ENCODE measurements at regions not wholly inside any gene's neighbourhood (a gene's known extent, or its start where the extent isn't known, plus 50 kb on each side); places are given as distances from the start of the nearest gene placed in this dataset.

DNA sequence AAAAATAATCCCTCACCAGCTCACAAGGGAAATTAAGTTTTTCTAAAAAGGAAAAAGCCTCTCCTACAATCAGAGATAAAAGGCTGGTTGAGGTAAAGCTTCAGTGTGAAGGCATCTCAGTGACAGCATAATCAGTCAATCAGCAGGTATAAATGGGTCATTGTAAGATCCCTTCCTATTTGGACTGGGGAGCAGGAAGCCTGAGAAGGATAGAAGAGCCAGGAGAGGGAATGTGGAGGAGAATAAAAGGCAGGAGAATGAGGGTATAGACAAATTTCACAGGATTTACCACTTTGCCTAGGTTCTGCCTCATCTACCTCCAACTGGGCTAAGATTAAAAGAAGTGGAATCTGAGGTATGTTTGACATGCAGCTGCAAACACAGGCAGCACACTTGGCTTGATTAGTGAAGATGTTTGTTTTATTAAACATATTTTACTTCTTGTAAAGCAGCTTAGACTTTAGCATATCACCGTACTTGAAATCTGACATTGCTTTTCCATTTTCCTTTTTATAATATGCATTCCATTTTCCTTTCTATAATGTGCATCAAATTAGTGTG lies 479.1 kb upstream of the USP15 start:
- no peak for DNase-seq (ENCODE audit: low spot score)

DNA sequence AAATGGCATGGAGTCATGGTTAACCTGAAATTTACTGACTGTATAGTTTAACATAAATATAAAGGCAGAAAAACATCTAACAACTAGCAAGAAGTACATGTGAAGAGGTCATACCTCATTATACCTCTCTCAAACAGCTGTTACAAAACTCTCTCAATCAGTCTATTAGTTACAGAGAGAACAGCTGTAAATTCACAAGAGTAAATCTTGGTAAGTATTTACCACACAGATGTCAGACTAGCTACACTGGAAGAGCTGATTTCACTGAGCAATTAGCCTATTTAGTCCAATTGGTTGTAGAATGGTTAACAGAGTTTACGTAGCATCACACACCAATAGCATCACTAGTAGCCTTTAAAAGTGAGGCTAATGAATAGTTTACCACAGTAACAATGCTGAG lies 463.4 kb upstream of the USP15 start:
- DNase-seq (ENCODE audit: low spot score) = no peak

DNA sequence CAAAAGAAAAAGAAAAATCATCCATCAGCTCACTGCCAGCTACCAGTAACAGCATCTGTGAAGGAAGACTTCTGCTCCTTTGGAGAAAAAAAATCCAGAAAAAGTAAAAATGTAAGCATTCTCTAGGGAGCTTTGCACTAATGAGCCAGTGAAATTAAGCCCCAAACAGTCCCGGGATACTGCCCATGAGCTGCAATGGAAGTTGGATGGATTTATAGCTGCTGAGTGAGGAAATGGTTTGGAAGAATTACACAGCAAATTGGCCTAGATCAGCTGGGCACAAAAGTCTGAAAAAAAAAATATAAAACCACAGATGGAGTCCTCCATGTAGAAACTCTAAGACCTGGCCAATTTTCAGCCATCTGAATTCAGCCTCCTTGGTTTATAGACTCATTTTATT lies 462.9 kb upstream of the USP15 start:
- no peak for DNase-seq (ENCODE audit: low spot score)

DNA sequence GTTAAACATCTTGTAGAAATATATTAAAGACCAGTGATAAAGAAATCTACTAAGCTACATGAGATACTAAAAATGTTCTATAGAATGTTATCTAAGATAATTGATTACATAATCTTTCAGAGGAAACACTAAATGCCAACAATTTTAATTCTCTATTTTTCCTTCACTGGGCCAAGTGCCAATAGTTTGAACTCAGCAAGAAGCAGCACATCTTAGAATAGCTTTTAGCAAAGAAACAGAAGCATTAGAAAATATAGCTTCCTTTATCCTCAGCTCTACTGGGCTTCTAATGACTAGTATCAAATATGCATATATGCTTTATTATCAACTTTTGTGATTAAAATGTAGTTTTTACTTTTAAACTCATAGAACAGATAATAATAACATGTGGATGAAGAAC lies 461.4 kb upstream of the USP15 start:
- no peak for DNase-seq (ENCODE audit: low spot score)

DNA sequence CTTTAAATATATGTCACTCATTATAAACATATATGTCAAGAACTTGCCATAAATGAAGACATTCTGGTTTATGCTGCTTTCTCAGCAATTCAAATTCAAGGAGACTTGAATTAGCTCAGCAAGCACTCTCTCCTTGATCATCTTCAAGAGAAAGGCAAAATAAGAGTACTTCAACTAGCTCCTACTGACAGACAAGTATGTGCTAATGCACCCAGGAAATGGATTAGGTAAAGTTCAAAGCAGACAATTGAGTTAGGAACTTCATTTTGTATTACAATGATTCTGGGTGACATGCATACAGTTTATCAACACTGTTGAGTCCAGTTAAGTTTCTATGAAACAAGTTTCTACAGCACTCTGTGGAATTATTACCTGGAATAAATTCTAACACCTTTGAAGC lies 455.9 kb upstream of the USP15 start:
- DNase-seq (ENCODE audit: low spot score) = peak; percentile 7

DNA sequence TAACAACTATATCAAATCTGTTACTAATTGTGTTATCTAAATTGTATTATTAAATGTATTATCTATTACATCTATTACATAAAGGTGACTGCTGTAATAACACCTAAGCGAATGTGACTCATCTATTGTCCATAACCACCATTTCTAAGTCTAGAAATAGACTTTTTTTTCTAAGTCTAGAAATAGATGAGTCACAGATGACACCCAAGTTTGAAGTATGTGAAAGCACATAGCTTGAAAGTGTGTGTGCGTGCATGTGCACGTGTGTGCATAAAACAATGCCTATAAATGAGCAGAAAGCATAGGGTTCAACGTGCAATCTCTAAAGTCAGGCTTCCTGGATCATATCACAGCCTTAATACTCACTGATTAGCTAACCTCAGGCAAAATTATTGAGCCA lies 451.3 kb upstream of the USP15 start:
- no peak for DNase-seq (ENCODE audit: low spot score)

DNA sequence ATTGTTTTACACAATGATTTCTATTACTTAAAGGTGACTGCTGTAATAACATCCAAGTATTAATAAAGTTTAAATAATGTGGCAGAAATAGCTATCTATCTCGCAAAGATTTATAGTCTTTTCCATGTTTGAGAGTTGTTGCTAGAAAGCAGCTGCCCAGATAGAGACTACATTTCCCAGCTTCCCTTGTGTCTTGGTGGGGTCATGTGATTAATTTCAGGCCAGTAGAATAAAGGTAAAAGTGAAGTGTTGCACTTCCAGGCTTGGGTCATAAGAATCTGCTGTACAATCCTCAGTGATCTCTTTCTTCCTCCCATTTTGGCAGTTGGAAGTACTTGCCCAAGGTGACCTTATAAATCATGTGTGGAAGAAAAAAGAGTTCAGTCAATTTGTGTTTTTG lies 449.7 kb upstream of the USP15 start:
- no peak for DNase-seq (ENCODE audit: low spot score)

DNA sequence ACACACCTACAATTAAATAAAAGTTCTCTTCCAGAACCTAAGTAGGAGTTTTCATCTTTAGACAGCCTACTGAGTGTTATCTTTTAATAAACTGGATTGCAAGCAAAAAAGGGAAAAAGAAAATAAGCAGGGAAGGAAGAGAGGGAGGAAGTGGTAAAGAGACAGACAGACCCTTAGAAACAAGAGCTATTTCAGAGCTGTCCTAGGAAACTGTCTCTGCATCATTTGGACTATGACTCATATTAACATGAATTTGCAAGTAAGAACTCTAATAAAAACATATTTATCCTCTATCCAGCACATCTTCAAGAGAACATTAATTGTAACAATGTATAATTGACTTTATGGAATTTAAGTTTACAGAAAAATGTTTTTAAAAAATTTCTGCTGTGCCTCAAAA lies 438.8 kb upstream of the USP15 start:
- no peak for DNase-seq (ENCODE audit: low spot score)

DNA sequence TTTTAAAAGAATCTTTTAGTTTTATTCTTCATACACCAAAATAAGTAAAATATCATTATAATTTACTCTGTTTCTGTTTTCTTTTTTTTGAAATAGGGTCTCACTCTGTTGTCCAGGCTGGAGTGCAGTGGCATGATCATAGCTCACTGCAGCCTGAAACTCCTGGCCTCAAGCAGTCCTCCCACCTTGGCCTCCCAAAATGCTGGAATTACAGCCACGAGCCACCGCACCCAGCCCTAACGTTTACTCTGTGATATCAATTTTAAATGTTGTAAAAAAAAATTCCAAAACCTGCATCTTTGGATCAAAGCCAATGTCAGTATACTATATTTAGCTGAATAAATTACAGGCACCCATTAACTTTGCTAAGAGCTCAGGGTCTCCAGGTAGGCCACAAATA lies 437.1 kb upstream of the USP15 start:
- no peak for DNase-seq (ENCODE audit: low spot score)

DNA sequence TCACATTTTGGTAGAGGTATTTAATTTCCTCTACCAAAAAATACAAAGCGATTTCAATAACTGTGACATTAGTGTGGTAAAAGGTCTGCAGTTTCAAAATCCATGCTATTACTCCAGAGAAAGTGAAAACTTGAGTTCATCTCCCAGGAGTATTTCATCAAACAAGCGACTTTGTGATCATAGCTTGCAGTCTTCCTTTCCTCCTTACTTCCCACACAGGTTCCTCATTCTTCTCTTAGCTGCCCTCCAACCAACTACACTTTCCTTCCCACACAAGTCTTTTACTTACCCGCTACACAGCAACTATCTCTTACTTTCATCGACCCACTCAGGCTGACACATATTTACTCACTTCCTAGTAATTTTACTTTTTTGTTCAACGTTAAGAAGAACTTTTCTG lies 413.4 kb upstream of the USP15 start:
- no peak for DNase-seq (ENCODE audit: low spot score)

DNA sequence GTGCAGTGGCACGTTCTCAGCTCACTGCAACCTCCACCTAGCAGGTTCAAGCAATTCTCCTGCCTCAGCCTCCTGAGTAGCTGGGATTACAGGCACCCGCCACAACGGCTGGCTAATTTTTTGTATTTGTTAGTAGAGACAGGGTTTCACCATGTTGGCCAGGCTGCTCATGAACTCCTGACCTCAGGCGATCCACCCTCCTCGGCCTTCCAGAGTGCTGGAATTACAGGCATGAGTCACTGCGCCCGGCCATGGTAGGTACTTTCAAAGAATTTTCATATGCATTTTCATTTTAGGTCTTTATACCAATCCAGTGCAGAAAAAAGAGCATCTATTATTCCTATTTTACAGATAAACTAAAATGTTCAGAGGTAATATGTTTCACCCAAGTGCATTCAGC lies 411.3 kb upstream of the USP15 start:
- no peak for DNase-seq (ENCODE audit: low spot score)

DNA sequence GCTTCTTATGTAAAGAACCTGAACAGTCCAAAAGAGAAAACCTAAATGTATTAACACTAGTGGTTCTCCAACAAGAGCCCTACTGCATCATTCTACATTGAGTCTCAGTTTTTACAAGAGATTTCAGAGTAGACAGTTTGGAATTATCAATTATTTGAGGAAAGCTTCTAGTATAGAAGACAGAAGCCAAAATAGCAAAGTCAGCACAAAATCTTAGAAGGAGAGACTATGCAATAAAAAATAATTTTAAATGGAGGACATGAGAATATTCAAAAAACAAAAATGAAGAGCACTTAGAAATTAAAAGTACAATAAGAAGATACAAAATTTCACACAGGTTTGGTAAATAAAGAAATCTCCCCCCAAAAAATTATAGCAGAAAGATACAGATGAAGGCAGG lies 406.3 kb upstream of the USP15 start:
- no peak for DNase-seq (ENCODE audit: low spot score)

DNA sequence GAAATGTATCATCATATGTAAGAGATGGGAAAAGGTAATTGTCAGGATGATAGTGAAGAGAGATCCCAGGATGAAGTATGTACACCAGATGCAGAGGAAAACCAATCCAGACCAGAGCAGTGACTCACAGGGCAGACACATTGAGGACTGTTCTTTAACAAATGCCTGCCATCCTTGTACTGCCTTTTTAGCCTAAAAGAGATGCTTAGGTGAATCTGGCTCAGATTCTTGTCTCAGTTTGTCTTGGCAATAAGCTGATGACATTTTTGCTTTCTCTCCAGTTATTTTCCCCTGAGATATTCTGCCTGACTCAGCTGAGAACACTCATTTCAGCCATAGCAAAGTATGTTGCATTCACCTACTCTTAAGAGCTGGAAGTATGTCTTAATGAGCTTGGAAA lies 405.3 kb upstream of the USP15 start:
- no peak for DNase-seq (ENCODE audit: low spot score)

DNA sequence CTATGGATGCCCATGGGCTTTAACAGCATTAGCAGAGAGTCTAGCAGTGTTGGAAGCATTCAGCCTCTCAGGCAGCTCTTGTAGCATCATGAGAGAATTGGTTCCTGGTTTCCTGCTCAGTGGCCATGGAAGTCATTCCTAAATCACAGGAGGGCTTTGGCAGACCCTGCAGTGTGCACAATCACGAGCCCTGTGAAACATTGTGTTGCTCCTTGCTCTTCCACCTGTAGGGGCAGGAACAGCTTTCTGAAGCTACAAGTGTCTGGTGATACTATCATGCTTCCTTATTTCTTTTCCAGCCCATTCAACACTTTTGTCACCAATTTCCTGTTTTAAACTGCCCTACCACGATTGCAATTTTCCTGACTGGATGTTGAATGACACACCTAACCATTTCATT lies 402.2 kb upstream of the USP15 start:
- DNase-seq (ENCODE audit: low spot score) = no peak

DNA sequence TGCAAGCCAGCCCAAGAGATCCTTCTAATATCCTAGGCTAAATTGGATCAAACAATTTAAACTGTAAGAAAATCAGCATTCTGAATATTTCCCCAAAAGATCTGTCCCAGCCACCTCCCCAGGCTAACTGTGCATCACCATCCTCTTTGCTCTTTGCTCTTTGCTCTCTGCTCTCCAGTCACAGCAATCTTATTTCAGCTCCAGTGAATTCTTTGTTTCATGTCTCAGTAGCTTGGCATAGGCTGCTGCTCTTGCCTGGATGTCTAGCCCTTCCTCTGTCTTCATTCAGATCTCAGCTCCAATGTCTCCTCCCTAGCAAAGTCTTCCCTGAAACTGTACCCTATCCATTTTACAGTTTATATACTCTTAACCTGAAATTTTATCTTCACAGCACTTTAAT lies 399.8 kb upstream of the USP15 start:
- DNase-seq (ENCODE audit: low spot score) = no peak

DNA sequence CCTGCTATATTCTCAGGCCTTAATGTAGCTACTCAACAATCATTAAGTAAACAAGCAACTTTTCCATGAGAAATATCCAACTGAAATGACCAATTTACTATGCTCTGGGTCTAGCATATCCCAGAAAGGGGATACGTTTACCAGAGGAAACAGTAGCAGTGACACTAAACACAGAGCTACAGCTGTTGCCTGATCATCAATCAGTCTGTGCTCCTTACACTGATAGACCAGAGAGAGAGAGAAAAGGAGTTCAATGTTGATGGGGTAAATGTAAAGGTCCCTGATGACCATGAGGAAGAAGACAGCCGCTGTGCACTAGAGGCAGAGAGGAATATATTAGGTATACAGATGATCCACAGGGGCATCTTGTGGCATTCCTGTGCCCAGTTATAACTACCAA lies 397.2 kb upstream of the USP15 start:
- DNase-seq (ENCODE audit: low spot score) = no peak

DNA sequence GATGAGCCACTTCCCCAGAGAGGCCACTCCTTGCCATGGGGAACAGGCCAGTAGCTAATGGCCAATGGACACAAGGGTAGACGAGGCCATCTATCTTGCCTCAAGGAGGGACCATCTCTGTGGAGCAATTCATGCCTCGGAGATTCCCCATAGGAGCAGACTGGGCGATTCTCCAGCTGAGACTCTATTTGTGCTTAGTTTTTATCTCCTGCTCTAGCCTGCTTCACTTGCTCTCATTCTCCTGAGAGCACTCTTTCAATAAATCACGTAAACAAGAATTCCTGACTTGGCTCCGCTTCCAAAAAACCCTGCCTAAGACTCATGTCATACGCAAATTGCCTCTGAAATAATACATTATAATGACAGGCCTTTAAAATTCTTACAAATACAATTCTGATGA lies 396.4 kb upstream of the USP15 start:
- no peak for DNase-seq (ENCODE audit: low spot score)

DNA sequence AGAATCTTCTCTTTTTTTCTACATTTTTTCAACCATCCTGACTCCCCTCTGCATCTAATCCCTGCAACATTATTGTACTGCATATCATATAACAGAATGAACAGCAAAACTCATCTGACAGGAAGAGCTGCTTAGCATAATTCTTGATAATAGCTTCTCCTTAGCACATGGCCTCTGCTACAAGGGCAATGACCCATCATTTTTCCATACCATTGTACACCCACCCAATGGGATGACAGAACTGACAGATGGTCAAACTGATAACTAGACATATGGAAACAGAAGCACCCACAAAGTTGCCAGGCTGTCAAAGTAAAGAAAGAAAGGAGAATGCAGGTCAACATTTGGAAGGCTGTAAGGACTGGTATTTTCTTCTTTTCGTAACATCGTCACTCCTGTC lies 390.4 kb upstream of the USP15 start:
- no peak for DNase-seq (ENCODE audit: low spot score)

DNA sequence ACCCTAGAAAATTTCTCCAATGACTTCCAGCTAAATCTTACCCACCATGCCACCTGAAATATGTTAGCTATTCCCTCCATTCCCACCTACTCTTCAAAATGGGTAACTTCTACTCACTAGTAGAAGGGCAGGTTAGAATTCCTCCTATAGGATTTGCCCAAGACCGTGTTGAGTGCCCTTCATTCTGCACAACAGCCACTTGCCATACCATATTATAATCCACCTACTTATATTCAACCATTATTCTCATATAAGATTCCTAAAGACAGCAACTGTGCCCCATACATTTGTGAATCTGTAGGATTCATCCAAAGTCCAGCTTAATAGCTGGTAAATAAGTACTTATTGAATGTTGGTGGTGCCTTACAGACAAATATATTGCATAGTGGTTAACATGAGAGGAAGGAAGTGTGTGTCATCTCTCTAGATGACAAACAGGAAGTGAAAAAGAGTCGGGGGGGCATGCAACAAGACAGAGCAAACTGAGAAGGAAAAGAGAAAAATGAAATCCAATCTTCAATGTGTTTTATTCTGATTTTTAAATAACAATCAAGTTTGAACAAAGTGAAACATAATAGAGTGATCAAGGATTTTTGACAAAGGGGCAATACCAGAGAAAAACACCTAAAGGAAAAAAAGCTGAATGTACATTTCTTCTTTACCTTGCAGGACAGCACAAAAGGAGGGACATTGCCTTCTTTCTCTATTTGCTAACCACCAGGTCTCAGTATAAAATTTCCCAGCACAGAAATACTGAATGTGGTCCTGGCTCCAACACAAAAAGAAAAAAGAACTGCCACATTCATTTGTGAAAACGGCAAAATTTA lies 389.3 kb upstream of the USP15 start:
- DNase-seq (ENCODE audit: low spot score) = no peak

DNA sequence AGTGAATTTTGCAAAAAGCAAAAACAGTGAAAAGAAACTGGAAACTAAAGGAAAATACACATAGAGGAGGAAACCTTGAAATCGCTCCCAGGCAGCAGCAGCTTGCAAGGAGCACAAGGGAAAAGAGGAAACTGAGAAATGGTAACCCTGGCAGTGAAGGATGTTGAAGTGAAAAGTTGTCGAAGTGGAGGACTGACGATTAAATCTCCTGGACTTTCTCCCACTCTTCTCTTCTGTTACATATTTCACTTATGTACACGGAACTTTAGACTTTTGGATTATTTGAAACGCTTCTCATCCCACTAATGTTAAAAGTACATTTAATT lies 388.8 kb upstream of the USP15 start:
- no peak for DNase-seq (ENCODE audit: low spot score)

DNA sequence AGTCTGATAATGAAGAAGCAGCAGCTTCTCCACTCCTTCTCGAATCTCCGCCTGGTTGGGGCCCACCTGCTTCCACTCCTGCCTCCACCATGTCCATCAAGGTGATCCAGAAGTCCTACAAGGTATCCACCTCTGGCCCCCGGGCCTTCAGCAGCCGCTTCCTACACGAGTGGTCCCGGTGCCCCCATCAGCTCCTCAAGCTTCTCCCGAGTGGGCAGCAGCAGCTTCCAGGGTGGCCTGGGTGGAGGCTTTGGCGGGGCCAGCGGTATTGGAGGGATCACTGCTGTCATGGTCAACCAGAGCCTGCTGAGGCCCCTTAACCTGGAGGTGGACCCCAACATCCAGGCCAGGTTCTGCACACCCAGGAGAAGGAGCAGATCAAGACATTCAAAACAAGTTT lies 381.0 kb upstream of the USP15 start:
- no peak for DNase-seq (ENCODE audit: low spot score)

DNA sequence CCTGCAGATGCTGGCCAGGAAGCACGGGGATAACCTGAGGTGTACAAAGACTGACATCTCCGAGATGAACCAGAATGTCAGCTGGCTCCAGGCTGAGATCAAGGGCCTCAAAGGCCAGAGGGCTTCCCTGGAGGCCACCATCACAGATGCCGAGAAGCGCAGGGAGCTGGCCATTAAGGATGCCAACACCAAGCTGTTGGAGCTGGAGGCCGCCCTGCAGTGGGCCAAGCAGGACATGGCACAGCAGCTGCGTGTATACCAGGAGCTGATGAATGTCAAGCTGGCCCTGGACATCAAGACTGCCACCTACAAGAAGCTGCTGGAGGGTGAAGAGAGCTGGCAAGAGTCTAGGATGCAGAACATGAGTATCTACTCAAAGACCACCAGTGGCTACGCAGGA lies 380.0 kb upstream of the USP15 start:
- no peak for DNase-seq (ENCODE audit: low spot score)

DNA sequence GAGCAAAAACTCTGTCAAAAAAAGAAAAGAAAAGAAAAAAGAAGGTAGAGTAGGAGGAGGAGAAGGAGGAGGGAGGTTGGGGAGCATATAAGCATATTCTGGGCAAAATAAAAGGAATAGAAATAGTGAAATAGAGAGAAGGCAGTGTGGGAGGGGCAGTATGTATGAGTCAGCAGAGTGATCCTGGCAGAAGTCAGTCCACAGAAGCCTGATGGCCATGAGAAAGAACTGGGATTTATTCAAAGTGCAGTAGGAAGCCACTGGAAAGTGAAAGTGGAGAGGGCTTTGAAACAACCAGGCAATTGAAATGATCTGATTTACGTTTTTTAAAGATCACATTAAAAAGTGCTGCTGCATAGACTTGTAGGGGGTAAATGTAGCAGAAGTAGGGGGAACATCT lies 368.6 kb upstream of the USP15 start:
- no peak for DNase-seq (ENCODE audit: low spot score)

DNA sequence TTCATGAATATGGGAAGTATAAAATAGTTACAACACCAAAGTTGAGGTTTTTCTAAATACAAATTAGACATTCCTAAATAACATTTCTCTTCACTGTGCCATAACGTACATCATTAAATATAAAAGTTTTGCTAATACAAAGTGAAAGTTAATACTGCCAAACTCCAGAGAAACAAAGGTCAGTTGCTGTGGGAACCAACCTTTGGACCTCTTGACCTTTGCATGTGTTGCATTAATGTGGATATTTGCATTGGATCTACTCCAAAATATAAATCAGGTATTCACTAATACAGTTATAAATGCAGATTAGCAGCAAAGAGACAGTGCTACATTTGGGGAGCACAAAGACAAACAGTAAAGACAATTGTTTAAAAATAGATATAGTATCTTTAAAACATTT lies 366.0 kb upstream of the USP15 start:
- no peak for DNase-seq (ENCODE audit: low spot score)
